H1 (cell line): ENCODE measurements at regions not wholly inside any gene's neighbourhood (a gene's known extent, or its start where the extent isn't known, plus 50 kb on each side); places are given as distances from the start of the nearest gene placed in this dataset.

Source experiments
- CTCF ChIP-seq, 3 experiments: IDR thresholded peaks; 1 replicate in 2 of 3; 2 replicates in 1 of 3; pipeline versions ENCODE4 v1.5.1 to v1.6.1; 2011; ENCODE audit warnings: low read length in 3 of 3, mild to moderate bottlenecking in 3 of 3, inconsistent platforms in 2 of 3, low read depth in 1 of 3, moderate library complexity in 1 of 3; ENCODE audit not compliant: insufficient read depth in 1 of 3; ENCODE audit errors: control extremely low read depth in 1 of 3
- YY1 ChIP-seq: IDR thresholded peaks from 2 replicates; pipeline ENCODE4 v1.6.1; 2011; ENCODE audit warnings: low read depth, mild to moderate bottlenecking, low read length

GRCh38 chr1:105964879-105965278, 1091.6 kb upstream of the PRMT6 start:
- TF ChIP-seq CTCF (IDR thresholded peaks at IDR 0.05; ENCODE audit: control extremely low read depth in 1 of 3, insufficient read depth in 1 of 3, low read depth in 1 of 3, low read length in 3 of 3) (no peak), YY1 (no peak)
